Glutamatergic neuron (in vitro differentiated cells): ENCODE measurements at regions not wholly inside any gene's neighbourhood (a gene's known extent, or its start where the extent isn't known, plus 50 kb on each side); places are given as distances from the start of the nearest gene placed in this dataset.

ENCODE experiments used
- DNase-seq: peaks from one replicate; pipeline ENCODE4 v3.0.0; 2022
- H3K27ac Mint-ChIP-seq: one replicate; pipeline ENCODE4 v1.8.0; 2020; ENCODE audit warnings: mild to moderate bottlenecking, mixed read lengths, inconsistent platforms; ENCODE audit not compliant: unreplicated experiment
- H3K27me3 Mint-ChIP-seq: one replicate; pipeline ENCODE4 v1.8.0; 2020; ENCODE audit warnings: mild to moderate bottlenecking, moderate library complexity, mixed read lengths, inconsistent platforms; ENCODE audit not compliant: unreplicated experiment
- H3K36me3 Mint-ChIP-seq: one replicate; pipeline ENCODE4 v1.8.0; 2020; ENCODE audit warnings: mild to moderate bottlenecking, mixed read lengths, inconsistent platforms; ENCODE audit not compliant: unreplicated experiment
- H3K4me1 Mint-ChIP-seq: one replicate; pipeline ENCODE4 v1.8.0; 2020; ENCODE audit warnings: mild to moderate bottlenecking, low read depth, mixed read lengths, inconsistent platforms; ENCODE audit not compliant: unreplicated experiment
- H3K4me3 Mint-ChIP-seq: one replicate; pipeline ENCODE4 v1.8.0; 2020; ENCODE audit warnings: mild to moderate bottlenecking, mixed read lengths, inconsistent platforms; ENCODE audit not compliant: unreplicated experiment
- H3K9me3 Mint-ChIP-seq: one replicate; pipeline ENCODE4 v1.8.0; 2020; ENCODE audit warnings: mild to moderate bottlenecking, moderate library complexity, mixed read lengths, inconsistent platforms; ENCODE audit not compliant: unreplicated experiment
- CTCF ChIP-seq: fragments of 200-600 bp; sonication (generic); IDR thresholded peaks from one replicate; pipeline ENCODE4 v1.5.0; 2021; ENCODE audit not compliant: partially characterized antibody, unreplicated experiment

- H3K27ac Mint-ChIP-seq, result no peak overlapping the region
- TF ChIP-seq CTCF, result no peak
- DNase-seq, result no peak
- H3K4me3 Mint-ChIP-seq, result no peak overlapping the region
- no peaks in the 10 kb centered on the region for H3K27me3 Mint-ChIP-seq
- H3K36me3 Mint-ChIP-seq, result no peaks in the 10 kb centered on the region
- H3K4me1 Mint-ChIP-seq, result peaks cover 2% of the 10 kb centered on the region
- H3K9me3 Mint-ChIP-seq, result no peaks in the 10 kb centered on the region
Measured at GRCh38 chr5:116853992-116854391, 279.4 kb upstream of the SEMA6A start.

GRCh38 chr5:116848954-116849581 is 274.4 kb upstream of the SEMA6A start:
- H3K27ac Mint-ChIP-seq, result peak overlapping the region; percentile 0
- TF ChIP-seq CTCF, result no peak
- peaks cover 2% of the 10 kb centered on the region for H3K27me3 Mint-ChIP-seq

GRCh38 chr5:116847960-116848359 is 273.3 kb upstream of the SEMA6A start:
- peaks cover 4% of the 10 kb centered on the region for H3K4me1 Mint-ChIP-seq
- H3K36me3 Mint-ChIP-seq, result no peaks in the 10 kb centered on the region
- no peak overlapping the region for H3K4me3 Mint-ChIP-seq

More at GRCh38 chr5:116848954-116849581, 274.4 kb upstream of the SEMA6A start:
- H3K4me1 Mint-ChIP-seq, result peaks cover 4% of the 10 kb centered on the region
- no peaks in the 10 kb centered on the region for H3K36me3 Mint-ChIP-seq
- DNase-seq, result no peak
- H3K4me3 Mint-ChIP-seq, result no peak overlapping the region
- H3K9me3 Mint-ChIP-seq, result no peaks in the 10 kb centered on the region

GRCh38 chr5:116844015-116844414 is 269.4 kb upstream of the SEMA6A start:
- Mint-ChIP-seq H3K4me3 (no peak overlapping the region), H3K27me3 (peaks cover 2% of the 10 kb centered on the region), H3K4me1 (peaks cover 2% of the 10 kb centered on the region), H3K36me3 (no peaks in the 10 kb centered on the region), H3K9me3 (no peaks in the 10 kb centered on the region), H3K27ac (no peak overlapping the region)
- DNase-seq, result no peak
- TF ChIP-seq CTCF, result no peak

More at GRCh38 chr5:116847960-116848359, 273.3 kb upstream of the SEMA6A start:
- no peak for TF ChIP-seq CTCF
- H3K27me3 Mint-ChIP-seq, result peaks cover 2% of the 10 kb centered on the region
- no peak overlapping the region for H3K27ac Mint-ChIP-seq
- H3K9me3 Mint-ChIP-seq, result no peaks in the 10 kb centered on the region
- no peak for DNase-seq

GRCh38 chr5:116842514-116842961 is 267.9 kb upstream of the SEMA6A start:
- H3K36me3 Mint-ChIP-seq, result no peaks in the 10 kb centered on the region
- H3K4me3 Mint-ChIP-seq, result no peak overlapping the region
- H3K27me3 Mint-ChIP-seq, result no peaks in the 10 kb centered on the region
- no peak overlapping the region for H3K27ac Mint-ChIP-seq
- no peaks in the 10 kb centered on the region for H3K4me1 Mint-ChIP-seq
- H3K9me3 Mint-ChIP-seq, result no peaks in the 10 kb centered on the region
- DNase-seq, result no peak
- no peak for TF ChIP-seq CTCF
